Right hindlimb (tissue), 1 donor: ENCODE measurements at regions not wholly inside any gene's neighbourhood (a gene's known extent, or its start where the extent isn't known, plus 50 kb on each side); places are given as distances from the start of the nearest gene placed in this dataset.

Source experiments
- DNase-seq: peaks from one replicate; pipeline ENCODE4 v3.0.0-alpha.2; 2018

GRCh38 chr5:124692950-124693349 is 53.5 kb downstream of the ZNF608 start:
- DNase-seq: no peak

GRCh38 chr5:124692324-124692723 is 54.1 kb downstream of the ZNF608 start:
- DNase-seq: no peak

GRCh38 chr5:124689653-124690052 is 56.8 kb downstream of the ZNF608 start:
- no peak for DNase-seq

GRCh38 chr5:124686239-124687004 is 60.0 kb downstream of the ZNF608 start:
- no peak for DNase-seq

- no peak for DNase-seq
Measured at GRCh38 chr5:124685404-124685930, 61.0 kb downstream of the ZNF608 start.

GRCh38 chr5:124683917-124684555 is 62.4 kb downstream of the ZNF608 start:
- no peak for DNase-seq

- DNase-seq: no peak
Measured at GRCh38 chr5:124679578-124680199, 66.8 kb downstream of the ZNF608 start.

GRCh38 chr5:124678922-124679519 is 67.4 kb downstream of the ZNF608 start:
- no peak for DNase-seq

- DNase-seq: no peak
Measured at GRCh38 chr5:124678468-124678867, 68.0 kb downstream of the ZNF608 start.

- DNase-seq: peak; percentile 90
Measured at GRCh38 chr5:124677374-124678351, 68.8 kb downstream of the ZNF608 start.

GRCh38 chr5:124675931-124676846 is 70.2 kb downstream of the ZNF608 start:
- no peak for DNase-seq

- DNase-seq: no peak
Measured at GRCh38 chr5:124671193-124671592, 75.2 kb downstream of the ZNF608 start.

GRCh38 chr5:124670722-124671184 is 75.7 kb downstream of the ZNF608 start:
- no peak for DNase-seq

- DNase-seq: no peak
Measured at GRCh38 chr5:124669956-124670721, 76.3 kb downstream of the ZNF608 start.

- no peak for DNase-seq
Measured at GRCh38 chr5:124669300-124669648, 77.2 kb downstream of the ZNF608 start.

- DNase-seq: no peak
Measured at GRCh38 chr5:124668353-124669299, 77.8 kb downstream of the ZNF608 start.

- no peak for DNase-seq
Measured at GRCh38 chr5:124665625-124666024, 80.8 kb downstream of the ZNF608 start.

GRCh38 chr5:124665035-124665434 is 81.4 kb downstream of the ZNF608 start:
- no peak for DNase-seq

GRCh38 chr5:124664287-124664686 is 82.2 kb downstream of the ZNF608 start:
- DNase-seq: no peak
